ENCODE measurements at regions not wholly inside any gene's neighbourhood (a gene's known extent, or its start where the extent isn't known, plus 50 kb on each side); places are given as distances from the start of the nearest gene placed in this dataset.

DNA sequence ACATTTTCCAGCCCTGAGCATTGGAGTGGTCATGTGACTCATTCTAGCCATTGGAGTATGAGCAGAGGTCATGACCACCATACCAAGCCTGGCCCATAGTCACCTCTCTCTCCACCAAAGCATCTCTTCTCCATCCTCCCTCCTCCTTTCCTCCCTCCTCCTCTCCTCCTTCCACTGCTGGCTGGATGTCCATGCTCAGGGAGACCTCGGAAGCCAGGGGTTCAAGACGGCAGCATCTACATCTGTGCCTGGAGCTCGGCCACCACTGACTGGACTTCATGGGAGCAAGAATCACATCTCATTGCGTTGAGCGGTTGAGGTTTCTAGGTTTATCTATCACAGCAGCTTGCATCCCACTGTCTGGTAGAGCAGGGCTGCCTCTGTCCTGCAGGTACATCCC, 252.4 kb downstream of the NDUFA10 start:
- TF ChIP-seq, protein P1, sequence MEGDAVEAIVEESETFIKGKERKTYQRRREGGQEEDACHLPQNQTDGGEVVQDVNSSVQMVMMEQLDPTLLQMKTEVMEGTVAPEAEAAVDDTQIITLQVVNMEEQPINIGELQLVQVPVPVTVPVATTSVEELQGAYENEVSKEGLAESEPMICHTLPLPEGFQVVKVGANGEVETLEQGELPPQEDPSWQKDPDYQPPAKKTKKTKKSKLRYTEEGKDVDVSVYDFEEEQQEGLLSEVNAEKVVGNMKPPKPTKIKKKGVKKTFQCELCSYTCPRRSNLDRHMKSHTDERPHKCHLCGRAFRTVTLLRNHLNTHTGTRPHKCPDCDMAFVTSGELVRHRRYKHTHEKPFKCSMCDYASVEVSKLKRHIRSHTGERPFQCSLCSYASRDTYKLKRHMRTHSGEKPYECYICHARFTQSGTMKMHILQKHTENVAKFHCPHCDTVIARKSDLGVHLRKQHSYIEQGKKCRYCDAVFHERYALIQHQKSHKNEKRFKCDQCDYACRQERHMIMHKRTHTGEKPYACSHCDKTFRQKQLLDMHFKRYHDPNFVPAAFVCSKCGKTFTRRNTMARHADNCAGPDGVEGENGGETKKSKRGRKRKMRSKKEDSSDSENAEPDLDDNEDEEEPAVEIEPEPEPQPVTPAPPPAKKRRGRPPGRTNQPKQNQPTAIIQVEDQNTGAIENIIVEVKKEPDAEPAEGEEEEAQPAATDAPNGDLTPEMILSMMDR (IDR thresholded peaks at IDR 0.05; ENCODE audit: unreplicated experiment): no peak
- H3K27me3 Mint-ChIP-seq (ENCODE audit: unreplicated experiment): peaks cover 60% of the 10 kb centered on the region
- no peaks in the 10 kb centered on the region for H3K36me3 Mint-ChIP-seq (ENCODE audit: insufficient read depth, unreplicated experiment)
- H3K27ac Mint-ChIP-seq (ENCODE audit: unreplicated experiment): no peak overlapping the region
- no TSS peak for BruUV-seq (replicated peaks)
- CTCF ChIA-PET: no interaction called here
- no peak overlapping the region for H3K4me3 Mint-ChIP-seq (ENCODE audit: low read depth, unreplicated experiment)
- H3K4me1 Mint-ChIP-seq (ENCODE audit: low read depth, unreplicated experiment): no peaks in the 10 kb centered on the region
- H3K9me3 Mint-ChIP-seq (ENCODE audit: low read depth, unreplicated experiment): no peaks in the 10 kb centered on the region
- no peak for DNase-seq
- intact Hi-C loops (cut with micrococcal nuclease; ENCODE audit: unreplicated experiment): no loop called here

DNA sequence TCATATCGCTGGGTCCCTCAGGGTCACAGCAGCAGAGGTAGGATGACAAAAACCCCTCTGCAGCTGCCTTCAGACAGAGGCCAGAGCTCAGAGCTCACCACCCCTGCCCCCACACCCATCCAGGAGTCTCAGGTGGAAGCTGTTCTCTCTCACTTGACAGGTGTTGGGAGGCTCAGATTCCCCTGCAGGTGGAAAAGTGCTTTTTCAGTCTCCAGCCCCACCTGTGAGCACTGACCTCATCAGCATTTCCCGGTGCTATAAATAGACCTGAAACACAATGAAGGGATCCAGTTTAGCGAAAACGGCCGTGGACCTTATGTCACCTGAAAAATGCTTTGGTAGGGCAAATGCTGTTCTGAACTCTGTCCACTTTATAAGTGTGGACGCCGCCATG, 254.9 kb downstream of the NDUFA10 start:
- Mint-ChIP-seq H3K36me3 (ENCODE audit: insufficient read depth, unreplicated experiment) (no peaks in the 10 kb centered on the region), H3K4me1 (ENCODE audit: low read depth, unreplicated experiment) (no peaks in the 10 kb centered on the region), H3K9me3 (ENCODE audit: low read depth, unreplicated experiment) (no peaks in the 10 kb centered on the region), H3K4me3 (ENCODE audit: low read depth, unreplicated experiment) (no peak overlapping the region), H3K27ac (ENCODE audit: unreplicated experiment) (no peak overlapping the region), H3K27me3 (ENCODE audit: unreplicated experiment) (peaks cover 52% of the 10 kb centered on the region)
- CTCF ChIA-PET: no interaction called here
- BruUV-seq (replicated peaks): no TSS peak
- DNase-seq: no peak
- TF ChIP-seq, protein P1 (IDR thresholded peaks at IDR 0.05; ENCODE audit: unreplicated experiment): no peak
- intact Hi-C loops (cut with micrococcal nuclease; ENCODE audit: unreplicated experiment): no loop called here

DNA sequence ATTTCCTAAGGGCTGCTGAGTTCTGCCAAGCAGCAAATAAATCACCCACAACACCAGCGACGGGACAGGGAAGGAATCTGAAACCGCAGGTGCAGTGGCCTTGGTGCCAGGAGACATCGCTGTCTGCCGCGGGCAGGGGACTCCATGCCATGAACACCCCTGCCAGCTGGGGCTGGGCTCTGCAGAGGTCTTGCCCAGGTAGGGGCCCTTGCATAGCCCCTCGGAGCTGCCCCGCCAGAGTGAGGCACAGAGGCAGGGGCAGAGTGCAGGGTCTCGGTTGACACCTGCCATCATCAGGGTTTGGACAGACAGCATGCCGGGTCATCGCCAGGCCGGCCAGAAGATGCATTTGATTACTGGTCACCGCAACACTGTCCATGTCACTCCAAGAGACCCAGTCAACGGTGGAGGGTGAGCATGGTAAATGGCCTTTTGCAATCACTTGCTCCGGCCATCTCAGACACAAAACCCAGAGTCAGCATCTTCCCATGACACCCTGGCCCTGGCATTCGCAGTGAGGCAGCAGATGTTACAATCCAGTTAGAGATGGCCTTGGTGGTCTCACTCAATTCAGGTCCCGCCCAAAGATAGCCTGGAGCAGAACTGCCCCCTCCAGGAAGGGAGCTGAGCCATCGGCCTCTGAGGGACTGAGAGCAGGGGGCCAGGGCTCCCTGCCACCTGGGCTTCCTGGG, 255.4 kb downstream of the NDUFA10 start:
- H3K27me3 Mint-ChIP-seq (ENCODE audit: unreplicated experiment): peaks cover 52% of the 10 kb centered on the region
- CTCF ChIA-PET: no interaction called here
- TF ChIP-seq, protein P1 (IDR thresholded peaks at IDR 0.05; ENCODE audit: unreplicated experiment): no peak
- no peak for DNase-seq
- intact Hi-C loops (cut with micrococcal nuclease; ENCODE audit: unreplicated experiment): no loop called here
- no peak overlapping the region for H3K27ac Mint-ChIP-seq (ENCODE audit: unreplicated experiment)
- H3K4me3 Mint-ChIP-seq (ENCODE audit: low read depth, unreplicated experiment): no peak overlapping the region
- H3K9me3 Mint-ChIP-seq (ENCODE audit: low read depth, unreplicated experiment): no peaks in the 10 kb centered on the region
- no peaks in the 10 kb centered on the region for H3K36me3 Mint-ChIP-seq (ENCODE audit: insufficient read depth, unreplicated experiment)
- BruUV-seq (replicated peaks): no TSS peak
- no peaks in the 10 kb centered on the region for H3K4me1 Mint-ChIP-seq (ENCODE audit: low read depth, unreplicated experiment)

DNA sequence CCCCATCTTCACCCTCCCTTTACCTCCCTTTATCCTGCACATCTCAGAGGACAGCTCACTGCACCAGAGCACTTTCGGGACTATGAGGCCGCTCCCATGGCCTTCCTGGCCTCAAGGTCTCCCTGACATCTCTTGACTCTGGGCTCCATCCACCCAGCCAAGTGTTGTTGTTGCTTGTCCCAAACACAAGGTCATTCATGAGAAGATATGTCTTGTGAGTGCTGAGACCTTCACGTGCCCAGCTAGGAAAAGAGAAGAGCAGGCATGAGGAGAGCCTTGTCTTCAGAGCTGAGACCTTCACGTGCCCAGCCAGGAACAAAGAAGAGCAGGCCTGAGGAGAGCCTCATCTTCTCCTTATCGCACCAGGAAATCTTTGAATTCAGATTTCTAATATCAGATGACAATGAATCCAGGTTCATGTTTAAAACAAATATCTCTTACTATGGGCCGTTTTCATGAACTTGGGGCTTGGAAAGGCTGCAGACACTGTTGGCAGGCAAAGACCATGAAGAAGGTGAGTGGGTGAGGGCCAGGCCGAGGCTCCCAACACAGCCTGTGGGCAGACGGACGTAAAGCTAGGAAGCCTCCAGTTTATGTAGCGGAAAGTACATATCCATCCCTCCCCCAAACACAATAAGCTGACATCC, 256.1 kb downstream of the NDUFA10 start:
- TF ChIP-seq, protein P1 (IDR thresholded peaks at IDR 0.05; ENCODE audit: unreplicated experiment): no peak
- no peak overlapping the region for H3K27ac Mint-ChIP-seq (ENCODE audit: unreplicated experiment)
- no peaks in the 10 kb centered on the region for H3K36me3 Mint-ChIP-seq (ENCODE audit: insufficient read depth, unreplicated experiment)
- H3K27me3 Mint-ChIP-seq (ENCODE audit: unreplicated experiment): peaks cover 52% of the 10 kb centered on the region
- no TSS peak for BruUV-seq (replicated peaks)
- no peaks in the 10 kb centered on the region for H3K9me3 Mint-ChIP-seq (ENCODE audit: low read depth, unreplicated experiment)
- CTCF ChIA-PET: no interaction called here
- no peak overlapping the region for H3K4me3 Mint-ChIP-seq (ENCODE audit: low read depth, unreplicated experiment)
- H3K4me1 Mint-ChIP-seq (ENCODE audit: low read depth, unreplicated experiment): no peaks in the 10 kb centered on the region
- intact Hi-C loops (cut with micrococcal nuclease; ENCODE audit: unreplicated experiment): no loop called here
- DNase-seq: no peak
